NCI-H748 (cell line): ENCODE measurements at regions not wholly inside any gene's neighbourhood (a gene's known extent, or its start where the extent isn't known, plus 50 kb on each side); places are given as distances from the start of the nearest gene placed in this dataset.

Experiments used
- DNase-seq: peaks from one replicate; lab custom pipeline; 2025; ENCODE audit not compliant: unreplicated experiment; lab: John Stamatoyannopoulos, UW

DNA sequence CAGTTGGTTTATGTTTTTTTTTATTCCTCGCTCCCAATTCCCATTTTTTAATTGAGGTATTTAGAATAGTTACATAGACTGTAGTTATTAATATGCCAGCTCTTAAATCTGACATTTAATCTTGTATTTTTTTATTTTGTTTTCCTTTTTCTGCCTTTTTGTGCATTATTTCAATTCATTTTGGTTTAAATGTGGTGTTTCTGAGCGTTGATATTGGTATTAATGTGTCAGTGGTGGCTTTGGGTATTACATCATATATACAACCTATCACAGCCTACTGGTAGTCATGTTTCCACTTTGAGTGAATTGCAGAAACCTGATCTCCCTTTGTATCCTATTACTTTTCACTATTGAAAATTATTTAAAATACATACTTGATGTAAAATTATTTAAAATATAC lies 1027.3 kb downstream of the KCNT2 start:
- DNase-seq = no peak

DNA sequence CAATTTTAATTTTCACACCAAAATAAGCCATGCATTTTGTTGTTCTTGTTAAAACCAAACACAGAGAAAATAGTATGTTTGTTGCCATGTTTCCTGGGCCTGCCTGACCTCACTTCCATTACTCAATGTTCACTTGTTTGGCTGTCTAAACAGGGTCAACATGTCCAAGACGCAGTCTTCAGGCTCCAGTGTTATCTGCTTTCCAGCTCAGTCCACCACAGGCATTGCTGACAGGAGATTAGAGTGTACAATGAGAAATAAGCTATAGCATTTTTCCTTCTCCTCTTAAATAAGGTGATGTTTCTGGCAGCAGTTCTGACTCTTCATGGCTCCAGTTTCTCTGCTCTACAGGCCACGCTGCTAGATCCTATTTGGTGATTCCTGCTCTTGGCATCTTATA lies 1030.5 kb downstream of the KCNT2 start:
- no peak for DNase-seq

DNA sequence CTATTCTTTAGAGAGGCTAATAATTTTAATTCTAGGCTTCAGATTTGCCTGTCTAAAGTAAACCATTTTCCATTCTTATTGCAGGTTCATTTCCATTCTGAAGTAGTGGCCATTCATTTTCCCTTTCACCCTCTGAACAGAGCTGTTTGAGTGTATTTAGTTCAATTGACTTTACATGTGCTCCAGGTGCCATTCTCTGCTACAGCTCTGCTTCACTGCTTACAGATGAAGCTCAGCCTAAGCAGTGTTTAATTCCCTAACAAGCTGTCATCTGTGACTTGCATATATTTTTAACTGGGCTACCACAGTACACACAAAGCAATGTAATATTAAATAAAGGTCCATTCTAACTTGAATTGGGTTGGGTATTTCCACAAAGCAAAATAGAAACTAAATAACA lies 1031.6 kb downstream of the KCNT2 start:
- peak; percentile 50 for DNase-seq

GRCh38 chr1:195574511-195574910 lies 1033.7 kb downstream of the KCNT2 start:
- DNase-seq = no peak

- no peak for DNase-seq
Observed at GRCh38 chr1:195569934-195570333, 1038.3 kb downstream of the KCNT2 start.

DNA sequence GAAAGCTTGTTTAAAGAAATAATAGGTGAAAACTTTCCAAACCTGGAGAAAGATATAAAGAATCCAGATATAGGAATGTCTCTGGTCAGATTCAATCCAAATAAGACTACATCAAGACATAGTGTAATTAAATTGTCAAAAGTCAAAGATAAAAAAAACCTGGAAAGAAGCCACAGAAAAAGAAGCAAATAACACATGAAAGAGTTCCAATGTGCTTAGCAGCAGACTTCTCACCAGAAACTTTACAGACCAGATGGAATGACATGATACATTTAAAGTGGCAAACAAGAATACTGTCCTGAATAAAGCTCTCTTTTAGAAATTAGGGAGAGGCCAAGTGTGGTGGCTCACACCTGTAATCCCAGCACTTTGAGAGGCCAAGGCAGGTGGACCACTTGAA lies 1039.9 kb downstream of the KCNT2 start:
- DNase-seq = no peak

DNA sequence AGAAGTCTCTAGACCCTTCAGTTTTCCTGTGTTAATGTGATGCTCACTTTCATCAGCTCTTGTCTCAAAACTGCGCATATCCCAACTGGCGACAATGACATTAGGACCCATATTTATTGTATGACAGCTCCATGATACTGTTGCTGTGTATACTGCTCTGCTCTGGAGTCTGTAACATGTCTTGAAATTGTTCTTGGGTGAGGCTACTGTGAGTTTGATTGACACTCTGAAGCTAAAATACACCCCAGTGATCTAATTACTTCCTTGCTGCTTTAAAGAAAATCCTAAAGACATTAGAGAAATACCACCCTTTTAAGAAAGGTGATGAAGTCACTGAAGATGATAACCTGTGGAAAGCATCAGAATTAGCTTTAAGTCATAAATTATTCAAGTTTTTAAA lies 1046.2 kb downstream of the KCNT2 start:
- no peak for DNase-seq

DNA sequence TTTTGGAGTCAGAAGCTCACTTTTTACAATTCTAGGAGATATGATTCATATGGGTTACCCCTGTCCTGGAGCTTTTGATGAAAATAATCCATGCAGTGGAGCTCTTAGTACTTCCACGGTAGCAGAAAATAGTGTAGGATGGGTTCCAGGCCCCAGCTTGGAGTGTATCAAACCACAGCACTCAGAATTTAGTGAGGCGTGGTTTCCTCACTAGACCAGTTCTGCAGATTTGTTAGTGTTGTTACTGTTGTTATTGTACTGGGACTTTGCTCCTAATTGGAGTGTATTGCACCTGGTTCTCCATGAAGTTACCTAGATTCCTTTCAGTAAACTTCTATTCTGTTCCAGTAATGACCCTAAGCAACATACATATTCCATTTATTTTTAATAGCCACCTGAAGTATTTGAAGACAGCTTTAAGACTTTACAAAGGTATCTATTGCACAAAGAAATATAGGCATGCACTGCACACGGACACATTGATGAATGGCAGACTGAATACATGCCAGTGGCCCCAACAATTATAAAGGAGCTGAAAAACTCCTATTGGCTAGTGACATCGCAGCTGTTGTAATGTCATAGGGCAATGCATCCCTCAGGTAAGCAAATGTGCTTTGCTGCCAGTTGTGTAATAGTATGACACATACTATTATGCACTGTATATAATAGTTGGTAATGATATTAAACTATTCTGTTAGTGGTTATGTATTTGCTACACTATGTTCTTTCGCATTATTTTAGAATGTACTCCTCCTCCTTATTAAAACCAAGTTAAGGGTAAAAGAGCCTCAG lies 1058.0 kb downstream of the KCNT2 start:
- DNase-seq = no peak

- DNase-seq = no peak
Observed at GRCh38 chr1:195530961-195531360, 1077.3 kb downstream of the KCNT2 start.

GRCh38 chr1:195529881-195530280 lies 1078.4 kb downstream of the KCNT2 start:
- DNase-seq = no peak

DNA sequence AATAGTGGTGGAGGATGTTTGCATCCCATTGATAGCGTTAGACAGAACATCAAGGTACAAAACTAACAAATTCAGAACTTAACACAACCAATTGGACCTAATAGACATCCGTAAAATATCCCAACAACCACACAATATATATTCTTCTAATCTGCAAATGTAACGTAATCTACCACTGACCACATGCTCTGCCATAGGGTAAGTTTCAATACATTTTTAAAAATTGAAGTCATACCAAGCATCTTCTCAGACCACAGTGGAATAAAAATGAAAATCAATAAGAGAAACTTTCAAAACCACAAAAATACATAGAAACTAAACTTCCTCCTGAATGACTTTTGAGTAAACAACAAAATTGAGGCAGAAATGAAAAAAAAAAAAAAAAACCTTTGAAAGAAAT lies 1087.5 kb downstream of the KCNT2 start:
- no peak for DNase-seq

DNA sequence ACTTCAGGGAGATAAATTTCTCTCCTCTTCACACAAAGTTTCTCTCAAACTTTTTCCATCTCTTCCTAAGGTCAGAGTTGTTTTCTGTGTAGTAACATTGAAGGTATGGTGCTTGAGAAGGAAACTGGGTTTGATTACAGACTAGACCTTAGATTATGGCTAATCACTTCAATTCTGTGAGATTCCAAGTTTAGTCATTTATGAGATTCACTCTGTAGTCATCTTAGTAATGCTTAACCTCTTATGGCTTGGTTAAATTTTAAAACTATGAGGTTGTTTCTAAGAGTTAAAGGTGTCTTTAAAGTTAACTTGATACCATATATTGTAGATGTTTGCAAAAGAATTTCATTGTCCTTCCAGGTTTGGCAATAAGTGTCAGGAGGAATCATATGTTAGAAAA lies 1092.2 kb downstream of the KCNT2 start:
- DNase-seq = no peak

GRCh38 chr1:195511501-195511900 lies 1096.7 kb downstream of the KCNT2 start:
- no peak for DNase-seq

- DNase-seq = no peak
Observed at GRCh38 chr1:195501118-195501517, 1107.1 kb downstream of the KCNT2 start.

GRCh38 chr1:195495720-195496635 lies 1112.3 kb downstream of the KCNT2 start:
- peak; percentile 4 for DNase-seq

GRCh38 chr1:195482137-195482536 lies 1126.1 kb downstream of the KCNT2 start:
- DNase-seq = no peak

GRCh38 chr1:195481293-195481692 lies 1126.9 kb downstream of the KCNT2 start:
- DNase-seq = no peak

DNA sequence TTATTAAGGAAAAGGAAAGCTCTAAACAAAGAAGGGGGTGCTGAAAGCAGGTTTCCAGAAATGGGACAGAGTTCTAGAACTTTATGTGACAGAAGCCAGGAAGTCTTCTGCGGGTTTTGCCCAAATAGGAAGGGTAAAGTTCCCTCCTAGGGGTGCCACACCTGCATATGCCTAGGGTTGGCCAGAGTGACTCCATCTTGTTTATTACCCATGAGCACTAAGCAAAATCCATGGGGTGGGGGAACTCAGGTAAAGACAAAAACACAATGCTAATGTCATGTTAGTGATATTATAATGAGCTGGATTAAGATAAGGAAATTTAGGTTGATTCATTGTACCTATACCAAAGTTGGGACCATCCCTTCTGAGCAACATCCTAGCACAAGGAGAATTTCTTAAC lies 1132.7 kb downstream of the KCNT2 start:
- DNase-seq = no peak

DNA sequence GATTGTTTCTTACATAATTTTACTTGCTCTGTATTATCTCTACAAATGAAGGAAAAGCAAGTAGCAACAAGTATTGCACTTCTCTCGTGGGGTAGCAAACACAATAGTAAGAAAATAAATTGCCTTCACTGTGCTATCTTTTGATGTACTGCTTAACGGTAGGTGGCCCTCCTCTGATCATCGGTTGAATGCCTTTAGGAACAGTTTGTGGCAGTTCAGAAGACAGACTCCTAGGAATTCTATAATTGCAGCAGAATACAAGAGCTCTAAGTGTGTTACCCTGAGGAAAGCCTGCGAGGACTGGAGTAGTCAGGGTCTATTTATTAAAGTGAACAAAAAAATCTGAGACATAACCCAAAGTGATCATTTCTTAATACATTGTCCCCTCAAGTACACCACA lies 1135.9 kb downstream of the KCNT2 start:
- DNase-seq = no peak

DNA sequence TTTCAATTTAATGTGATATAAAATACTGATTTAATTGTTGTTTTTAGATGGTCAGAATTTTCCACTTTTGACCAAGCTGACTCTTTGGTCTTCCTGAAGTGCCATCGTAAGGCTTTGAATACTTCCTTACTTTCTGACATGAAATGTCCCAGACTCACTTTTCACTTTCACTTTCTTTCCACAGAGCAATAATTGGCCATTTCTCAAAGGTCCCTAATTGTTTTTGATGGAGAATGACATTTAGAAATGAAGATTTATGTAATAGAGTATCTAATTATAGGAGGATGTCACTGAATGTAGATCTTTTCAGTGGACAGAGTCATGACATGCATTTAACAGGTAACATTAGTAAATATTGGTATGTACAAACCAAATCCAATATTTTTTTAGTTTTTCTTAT lies 1141.6 kb downstream of the KCNT2 start:
- no peak for DNase-seq

GRCh38 chr1:195462646-195463045 lies 1145.6 kb downstream of the KCNT2 start:
- DNase-seq = no peak

GRCh38 chr1:195462152-195462551 lies 1146.1 kb downstream of the KCNT2 start:
- no peak for DNase-seq
